Activated CD4-positive, alpha-beta T cell treated with anti-CD3 and anti-CD28 coated beads, Interleukin-2, amount 10 ng/mL, durations not matched to agents 7 days and 5 days (primary cell): ENCODE measurements at regions not wholly inside any gene's neighbourhood (a gene's known extent, or its start where the extent isn't known, plus 50 kb on each side); places are given as distances from the start of the nearest gene placed in this dataset.
"Not testable (repeated sequence)": the region's sequence is repeated elsewhere in the genome, so short reads cannot be mapped to it uniquely, and the experiment has no call there.

ENCODE experiments used
- CTCF ChIA-PET: fragments of 350-600 bp; sonication (Branson Sonifier 250); formaldehyde crosslinking; loops from one replicate; lab custom pipeline; 2021; ENCODE audit warnings: antibody characterized with exemption; lab: Charles Lee
- POLR2A ChIA-PET: fragments of 350-600 bp; sonication (Branson Sonifier 250); formaldehyde crosslinking; loops from one replicate; lab custom pipeline; 2021; ENCODE audit warnings: antibody characterized with exemption; lab: Charles Lee
- DNase-seq: peaks from one replicate; pipeline ENCODE4 v3.0.0-alpha.2; 2020
- H3K27ac Mint-ChIP-seq: one replicate; pipeline ENCODE4 v1.8.0; 2021; ENCODE audit warnings: mild to moderate bottlenecking, moderate library complexity, mixed read lengths
- H3K27me3 Mint-ChIP-seq: one replicate; pipeline ENCODE4 v1.8.0; 2021; ENCODE audit warnings: mixed read lengths
- H3K36me3 Mint-ChIP-seq: one replicate; pipeline ENCODE4 v1.8.0; 2021; ENCODE audit warnings: low read depth, mixed read lengths
- H3K4me1 Mint-ChIP-seq: one replicate; pipeline ENCODE4 v1.8.0; 2021; ENCODE audit warnings: mixed read lengths
- H3K4me3 Mint-ChIP-seq: one replicate; pipeline ENCODE4 v1.8.0; 2021; ENCODE audit warnings: mild to moderate bottlenecking, moderate library complexity, mixed read lengths
- H3K9me3 Mint-ChIP-seq: one replicate; pipeline ENCODE4 v1.8.0; 2021; ENCODE audit warnings: mixed read lengths

DNA sequence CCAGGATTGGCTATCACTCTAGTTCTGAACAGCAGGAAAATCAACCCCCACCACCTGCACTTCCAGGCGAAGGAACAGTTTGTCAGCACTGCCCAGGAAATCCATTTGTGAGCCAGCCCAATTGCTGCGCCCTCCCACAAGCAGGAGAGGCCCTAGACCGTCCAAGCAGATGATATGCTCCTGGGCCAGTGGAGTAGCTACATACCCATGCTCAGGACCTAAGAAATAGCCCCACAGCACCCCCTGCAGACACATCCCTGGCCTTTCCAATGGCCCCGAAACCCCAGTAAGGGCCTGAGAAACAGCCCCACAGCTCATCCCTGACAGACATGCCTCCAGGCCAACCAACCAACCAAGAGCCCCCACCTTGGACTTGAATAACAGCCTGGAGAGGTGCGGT is 111.5 kb upstream of the ZC3H11B start:
- H3K27me3 Mint-ChIP-seq, result no peaks in the 10 kb centered on the region
- H3K9me3 Mint-ChIP-seq, result peaks cover 25% of the 10 kb centered on the region
- ChIA-PET POLR2A (no interaction called here), CTCF (no interaction called here)
- no peaks in the 10 kb centered on the region for H3K36me3 Mint-ChIP-seq
- DNase-seq, result no peak
- H3K27ac Mint-ChIP-seq, result no peak overlapping the region
- no peaks in the 10 kb centered on the region for H3K4me1 Mint-ChIP-seq
- no peak overlapping the region for H3K4me3 Mint-ChIP-seq

- no peak overlapping the region for H3K4me3 Mint-ChIP-seq
- no peak for DNase-seq
- H3K27me3 Mint-ChIP-seq, result no peaks in the 10 kb centered on the region
- H3K36me3 Mint-ChIP-seq, result no peaks in the 10 kb centered on the region
- ChIA-PET CTCF (no interaction called here), POLR2A (no interaction called here)
- H3K9me3 Mint-ChIP-seq, result no peaks in the 10 kb centered on the region
- no peak overlapping the region for H3K27ac Mint-ChIP-seq
- no peaks in the 10 kb centered on the region for H3K4me1 Mint-ChIP-seq
Measured at GRCh38 chr1:219717536-219717935, 104.6 kb upstream of the ZC3H11B start.

DNA sequence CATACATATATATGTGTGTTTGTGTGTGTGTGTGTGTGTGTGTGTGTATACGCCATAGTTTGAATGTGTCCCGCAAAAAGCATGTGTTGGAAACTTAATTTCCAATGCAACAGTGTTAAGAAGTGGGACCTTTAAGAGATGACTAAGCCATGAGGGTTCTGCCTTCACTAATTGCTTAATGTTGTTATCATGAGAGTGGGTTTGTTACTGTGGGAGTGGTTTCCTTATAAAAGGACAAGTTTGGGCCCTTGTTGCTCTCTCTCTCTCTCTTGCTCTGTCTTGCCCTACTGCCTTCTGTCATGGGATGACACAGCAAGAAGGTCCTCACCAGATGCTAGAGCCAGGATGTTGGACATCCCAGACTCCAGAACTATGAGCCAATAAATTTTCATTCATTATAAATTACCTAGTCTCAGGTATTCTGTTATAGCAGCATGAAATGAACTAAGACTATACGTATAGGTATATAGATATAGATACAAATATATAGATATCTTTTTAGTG is 103.8 kb upstream of the ZC3H11B start:
- H3K27me3 Mint-ChIP-seq, result no peaks in the 10 kb centered on the region
- no peak overlapping the region for H3K27ac Mint-ChIP-seq
- H3K4me1 Mint-ChIP-seq, result no peaks in the 10 kb centered on the region
- no peak overlapping the region for H3K4me3 Mint-ChIP-seq
- H3K36me3 Mint-ChIP-seq, result no peaks in the 10 kb centered on the region
- ChIA-PET CTCF (no interaction called here), POLR2A (no interaction called here)
- no peaks in the 10 kb centered on the region for H3K9me3 Mint-ChIP-seq
- no peak for DNase-seq

DNA sequence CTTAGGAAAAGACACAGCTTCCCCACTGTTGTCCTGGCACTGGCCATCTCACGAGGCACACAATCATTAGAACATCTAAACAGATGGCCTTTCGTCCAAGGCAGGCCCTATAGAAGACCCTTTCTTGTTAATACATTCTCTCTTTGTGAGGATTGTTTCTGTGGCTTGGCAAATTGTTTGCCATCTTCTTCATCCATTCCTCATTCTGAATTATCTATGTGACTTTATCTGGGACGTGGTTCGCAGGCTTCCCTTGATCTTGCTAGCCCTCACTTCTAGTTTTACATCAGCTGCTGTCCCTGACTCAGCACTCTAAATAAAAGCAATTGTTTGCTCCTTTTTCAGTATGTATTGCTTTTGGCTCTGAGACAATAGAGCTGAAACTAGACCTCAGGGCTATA is 101.1 kb upstream of the ZC3H11B start:
- H3K36me3 Mint-ChIP-seq, result no peaks in the 10 kb centered on the region
- H3K4me1 Mint-ChIP-seq, result no peaks in the 10 kb centered on the region
- no peaks in the 10 kb centered on the region for H3K9me3 Mint-ChIP-seq
- no peaks in the 10 kb centered on the region for H3K27me3 Mint-ChIP-seq
- H3K27ac Mint-ChIP-seq, result no peak overlapping the region
- DNase-seq, result no peak
- no peak overlapping the region for H3K4me3 Mint-ChIP-seq
- ChIA-PET POLR2A (no interaction called here), CTCF (no interaction called here)

GRCh38 chr1:219712506-219712905 is 99.6 kb upstream of the ZC3H11B start:
- ChIA-PET CTCF (no interaction called here), POLR2A (no interaction called here)
- no peaks in the 10 kb centered on the region for H3K27me3 Mint-ChIP-seq
- no peak overlapping the region for H3K4me3 Mint-ChIP-seq
- H3K36me3 Mint-ChIP-seq, result no peaks in the 10 kb centered on the region
- H3K9me3 Mint-ChIP-seq, result peaks cover 3% of the 10 kb centered on the region
- no peak for DNase-seq
- no peak overlapping the region for H3K27ac Mint-ChIP-seq
- H3K4me1 Mint-ChIP-seq, result no peaks in the 10 kb centered on the region

DNA sequence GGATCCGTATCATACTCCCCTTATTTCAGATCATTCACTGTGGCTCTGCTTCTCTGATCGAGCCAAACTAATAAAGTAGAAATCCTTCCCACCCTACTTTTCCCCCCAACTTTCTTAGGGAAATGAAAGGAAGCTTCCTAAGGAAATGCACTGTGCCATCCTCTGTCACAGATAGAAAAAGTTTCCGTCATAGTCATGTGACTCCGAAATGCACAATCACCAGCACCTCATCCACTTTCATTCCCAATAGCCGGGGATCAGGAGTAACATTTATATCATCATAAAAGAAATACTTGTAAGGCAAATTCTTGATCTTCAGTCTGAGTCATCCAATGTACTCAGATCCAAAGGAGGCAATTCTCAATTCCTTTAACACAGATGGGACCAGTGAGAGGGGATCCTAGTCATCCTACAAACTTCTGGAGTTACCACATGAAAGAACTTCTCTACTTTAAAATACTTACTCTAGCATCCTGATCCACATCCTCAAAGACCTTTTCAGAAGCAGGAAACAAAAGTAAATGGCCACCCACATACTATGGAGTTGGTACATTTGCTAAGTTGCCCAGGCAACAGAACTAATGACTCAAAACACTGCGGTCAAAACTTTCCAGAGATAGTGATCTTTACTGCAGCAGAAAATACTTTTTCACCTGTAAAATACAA is 97.8 kb upstream of the ZC3H11B start:
- no peak overlapping the region for H3K27ac Mint-ChIP-seq
- POLR2A ChIA-PET, result no interaction called here
- H3K27me3 Mint-ChIP-seq, result no peaks in the 10 kb centered on the region
- no peaks in the 10 kb centered on the region for H3K4me1 Mint-ChIP-seq
- CTCF ChIA-PET, result no interaction called here
- no peak for DNase-seq
- H3K4me3 Mint-ChIP-seq, result no peak overlapping the region
- no peaks in the 10 kb centered on the region for H3K36me3 Mint-ChIP-seq
- peaks cover 3% of the 10 kb centered on the region for H3K9me3 Mint-ChIP-seq

DNA sequence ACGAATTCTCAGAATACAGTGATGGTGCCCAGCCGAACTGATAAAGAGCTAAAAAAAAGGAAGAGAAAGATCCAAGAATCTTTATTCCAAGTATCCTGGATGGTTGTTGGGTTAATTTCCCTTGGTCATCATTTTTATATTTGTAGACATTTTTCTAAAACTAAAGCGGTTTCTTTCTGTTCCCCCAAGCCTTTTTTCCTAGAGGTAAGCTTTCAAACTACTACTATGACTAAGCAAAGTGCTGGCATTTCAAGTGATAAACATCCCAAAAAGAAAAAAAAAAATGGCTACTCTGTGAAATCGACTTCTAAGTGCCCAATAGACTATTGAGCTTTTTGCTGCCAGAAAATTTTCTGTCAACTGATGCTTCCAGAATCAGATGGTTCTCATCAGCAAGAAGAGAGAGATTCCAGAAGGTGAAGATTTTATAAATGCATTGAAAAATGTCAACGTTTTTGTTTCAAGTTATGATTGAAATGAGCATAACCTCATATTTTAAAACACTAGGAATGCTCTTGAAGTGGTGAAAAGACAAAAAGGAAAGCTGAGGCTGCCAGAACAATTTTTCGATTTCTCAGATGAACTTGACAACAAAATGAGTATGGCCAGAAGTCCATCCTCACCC is 96.1 kb upstream of the ZC3H11B start:
- Mint-ChIP-seq H3K36me3 (no peaks in the 10 kb centered on the region), H3K27me3 (no peaks in the 10 kb centered on the region), H3K27ac (no peak overlapping the region), H3K4me3 (no peak overlapping the region), H3K4me1 (no peaks in the 10 kb centered on the region), H3K9me3 (peaks cover 3% of the 10 kb centered on the region)
- ChIA-PET CTCF (interaction anchor here (0.5 kb wide), 1 partner anchor 43 kb away, joined by 3 read pairs; no protein-coding TSS in a partner anchor), POLR2A (no interaction called here)
- DNase-seq, result no peak

GRCh38 chr1:219707885-219708284 is 95.0 kb upstream of the ZC3H11B start:
- H3K27ac Mint-ChIP-seq, H3K4me1 Mint-ChIP-seq, DNase-seq, H3K4me3 Mint-ChIP-seq, POLR2A ChIA-PET, H3K36me3 Mint-ChIP-seq, H3K9me3 Mint-ChIP-seq, CTCF ChIA-PET, H3K27me3 Mint-ChIP-seq: not testable (repeated sequence)

DNA sequence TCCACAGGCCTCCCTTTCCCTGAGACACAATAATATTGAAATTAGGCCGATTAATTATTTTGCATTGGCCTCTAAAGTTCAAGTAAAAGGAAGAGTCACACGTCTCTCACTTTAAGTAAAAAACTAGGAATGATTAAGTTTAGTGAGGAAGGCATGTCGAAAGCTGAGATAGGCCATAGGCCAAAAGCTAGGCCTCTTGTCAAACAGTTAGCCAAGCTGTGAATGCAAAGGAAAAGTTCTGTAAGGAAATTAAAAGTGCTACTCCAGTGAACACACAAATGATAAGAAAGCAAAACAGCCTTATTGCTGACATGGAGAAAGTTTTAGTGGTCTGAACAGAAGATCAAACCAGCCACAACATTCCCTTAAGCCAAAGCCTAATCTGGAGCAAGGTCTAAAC is 91.4 kb upstream of the ZC3H11B start:
- H3K4me3 Mint-ChIP-seq, H3K27me3 Mint-ChIP-seq, DNase-seq, CTCF ChIA-PET, H3K9me3 Mint-ChIP-seq, POLR2A ChIA-PET, H3K36me3 Mint-ChIP-seq, H3K27ac Mint-ChIP-seq, H3K4me1 Mint-ChIP-seq: not testable (repeated sequence)

DNA sequence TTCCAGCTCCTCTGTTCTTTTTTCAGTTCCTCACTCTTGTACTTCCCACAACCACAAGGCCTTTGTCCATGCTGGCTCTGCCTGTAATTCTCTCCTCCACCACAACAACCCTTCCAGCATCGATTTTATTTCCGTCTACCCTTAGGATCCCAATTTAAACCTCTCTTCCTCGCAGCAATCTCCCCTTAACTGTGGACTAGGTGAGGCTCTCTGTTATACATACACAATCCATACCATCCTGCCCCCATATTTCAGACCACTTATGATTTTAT is 90.4 kb upstream of the ZC3H11B start:
- CTCF ChIA-PET, result no interaction called here
- Mint-ChIP-seq H3K36me3 (no peaks in the 10 kb centered on the region), H3K4me3 (no peak overlapping the region), H3K4me1 (no peaks in the 10 kb centered on the region), H3K9me3 (peaks cover under 1% of the 10 kb centered on the region), H3K27me3 (no peaks in the 10 kb centered on the region), H3K27ac (no peak overlapping the region)
- POLR2A ChIA-PET, result no interaction called here
- no peak for DNase-seq

DNA sequence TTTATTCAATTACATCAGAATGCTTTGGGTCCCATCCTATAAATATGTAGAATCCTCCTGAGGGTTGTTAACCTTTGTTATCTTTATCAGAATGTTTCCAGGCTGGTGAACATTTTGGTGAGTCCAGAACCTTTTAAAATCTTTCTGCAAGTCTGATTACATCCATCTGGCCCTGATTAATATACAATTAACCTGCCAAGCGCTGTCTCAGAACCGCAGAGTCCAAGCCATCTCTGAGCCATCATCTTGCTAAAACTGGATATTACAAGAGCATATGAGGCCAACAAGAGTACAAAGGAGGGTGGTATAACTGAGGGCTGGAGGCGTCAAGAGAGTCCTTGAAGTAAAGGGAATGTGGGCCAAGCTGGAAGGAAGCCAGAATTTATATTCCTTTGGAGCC is 88.6 kb upstream of the ZC3H11B start:
- no peak overlapping the region for H3K4me3 Mint-ChIP-seq
- H3K4me1 Mint-ChIP-seq, result no peaks in the 10 kb centered on the region
- H3K9me3 Mint-ChIP-seq, result no peaks in the 10 kb centered on the region
- no peaks in the 10 kb centered on the region for H3K36me3 Mint-ChIP-seq
- POLR2A ChIA-PET, result no interaction called here
- CTCF ChIA-PET, result no interaction called here
- H3K27ac Mint-ChIP-seq, result no peak overlapping the region
- no peaks in the 10 kb centered on the region for H3K27me3 Mint-ChIP-seq
- DNase-seq, result no peak

DNA sequence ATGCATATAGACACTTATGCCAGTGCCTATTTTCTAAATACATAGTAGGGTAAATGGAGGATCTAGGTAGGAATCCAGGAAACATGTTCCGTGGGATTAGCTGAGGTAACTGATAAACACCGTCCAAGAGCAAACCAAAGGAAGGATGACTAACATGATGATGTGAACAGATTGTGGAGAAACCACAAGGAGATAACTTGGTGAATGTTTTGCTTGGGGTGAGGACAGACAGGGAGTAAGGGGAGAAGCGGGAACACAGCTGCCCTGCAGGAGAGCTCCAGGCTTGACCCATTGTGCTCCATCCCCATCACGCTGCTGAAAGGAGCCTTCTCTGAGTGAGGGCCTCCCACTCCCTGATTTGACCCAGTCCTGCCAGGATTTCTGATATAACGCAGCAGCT is 87.0 kb upstream of the ZC3H11B start:
- DNase-seq, result no peak
- Mint-ChIP-seq H3K4me3 (no peak overlapping the region), H3K36me3 (no peaks in the 10 kb centered on the region)

DNA sequence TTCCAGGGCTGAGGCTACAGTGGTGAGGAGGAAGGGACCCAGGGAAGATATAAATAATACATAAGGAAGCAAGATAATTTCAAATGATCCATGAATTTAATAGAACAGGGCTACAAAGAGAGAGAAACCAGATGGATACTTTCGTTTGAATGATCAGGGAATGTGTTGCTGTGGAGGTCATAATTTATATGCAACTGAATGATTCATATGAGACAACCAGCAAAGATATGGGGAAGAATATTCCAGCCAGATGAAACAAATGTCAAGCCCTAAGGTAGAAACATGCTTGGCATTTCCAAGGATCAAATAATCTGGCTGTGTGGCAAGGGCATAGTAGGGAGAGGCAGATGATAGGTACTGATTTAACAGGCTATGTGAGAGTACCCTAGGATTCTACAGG is 84.8 kb upstream of the ZC3H11B start:
- no peaks in the 10 kb centered on the region for H3K9me3 Mint-ChIP-seq
- no peaks in the 10 kb centered on the region for H3K27me3 Mint-ChIP-seq
- ChIA-PET POLR2A (no interaction called here), CTCF (no interaction called here)
- no peak overlapping the region for H3K27ac Mint-ChIP-seq
- H3K36me3 Mint-ChIP-seq, result no peaks in the 10 kb centered on the region
- no peak for DNase-seq
- no peaks in the 10 kb centered on the region for H3K4me1 Mint-ChIP-seq
- H3K4me3 Mint-ChIP-seq, result no peak overlapping the region

More for the DNA sequence above, 87.0 kb upstream of the ZC3H11B start:
- Mint-ChIP-seq H3K9me3 (no peaks in the 10 kb centered on the region), H3K27me3 (no peaks in the 10 kb centered on the region), H3K4me1 (no peaks in the 10 kb centered on the region), H3K27ac (no peak overlapping the region)
- ChIA-PET CTCF (no interaction called here), POLR2A (no interaction called here)

DNA sequence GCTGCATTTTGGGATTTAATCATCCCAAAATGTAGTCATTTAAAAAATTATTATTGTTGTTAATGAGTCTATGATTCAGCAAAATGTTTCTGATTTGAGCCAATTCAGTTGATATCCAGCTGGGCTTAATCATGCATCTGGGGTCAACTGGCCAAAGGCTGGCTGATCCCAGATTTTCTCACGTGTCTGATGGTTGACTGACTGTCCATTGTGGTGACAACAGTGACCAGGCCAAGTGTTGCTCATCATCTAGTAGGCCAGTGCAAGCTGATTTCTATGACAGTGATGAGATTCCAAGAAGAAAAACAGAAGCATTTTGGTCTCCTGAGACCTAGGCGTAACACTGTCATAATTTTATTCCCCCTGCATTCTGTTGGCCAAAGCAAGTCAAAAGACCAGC is 80.1 kb upstream of the ZC3H11B start:
- Mint-ChIP-seq H3K36me3 (no peaks in the 10 kb centered on the region), H3K27ac (no peak overlapping the region), H3K4me3 (no peak overlapping the region), H3K4me1 (no peaks in the 10 kb centered on the region), H3K27me3 (no peaks in the 10 kb centered on the region), H3K9me3 (no peaks in the 10 kb centered on the region)
- DNase-seq, result no peak
- POLR2A ChIA-PET, result no interaction called here
- CTCF ChIA-PET, result no interaction called here
